ENCODE measurements at regions not wholly inside any gene's neighbourhood (a gene's known extent, or its start where the extent isn't known, plus 50 kb on each side); places are given as distances from the start of the nearest gene placed in this dataset.

DNA sequence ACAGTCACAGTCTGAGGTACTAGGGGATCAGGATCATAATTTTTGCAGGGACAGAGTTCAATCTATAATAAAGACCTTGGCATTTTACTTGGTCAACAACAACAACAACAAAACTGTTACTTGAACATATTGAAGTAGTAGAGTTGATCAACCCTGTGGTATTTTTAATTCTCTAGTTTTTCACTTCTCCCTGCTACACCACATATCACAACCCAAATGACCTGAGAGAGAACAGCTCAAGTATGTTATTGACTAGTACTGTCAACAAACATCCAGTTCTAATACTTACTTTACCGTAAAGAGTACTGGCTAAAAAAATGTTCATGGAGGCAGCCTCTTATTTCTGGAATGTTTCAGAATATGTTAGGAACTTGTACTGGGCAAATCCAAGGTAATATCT lies 90.5 kb upstream of the FAM3C start:
- no peak for TF ChIP-seq POLR2A (IDR thresholded peaks at IDR 0.05; ENCODE audit: low read depth, low read length)
- TF ChIP-seq TAF1 (IDR thresholded peaks at IDR 0.05; ENCODE audit: low read depth, low read length) = no peak
- TF ChIP-seq SPI1 (IDR thresholded peaks at IDR 0.05; ENCODE audit: low read depth, low read length) = no peak
- no peak for TF ChIP-seq PAX5 (IDR thresholded peaks at IDR 0.05; ENCODE audit: insufficient read depth, low read length, severe bottlenecking)
- no peak for TF ChIP-seq POLR2AphosphoS5 (IDR thresholded peaks at IDR 0.05; ENCODE audit: low read depth, low read length)
- TF ChIP-seq POU2F2 (IDR thresholded peaks at IDR 0.05; ENCODE audit: low read depth, low read length) = no peak

All from GM12891 (cell line).